ENCODE measurements at regions not wholly inside any gene's neighbourhood (a gene's known extent, or its start where the extent isn't known, plus 50 kb on each side); places are given as distances from the start of the nearest gene placed in this dataset.
"Not testable (repeated sequence)": the region's sequence is repeated elsewhere in the genome, so short reads cannot be mapped to it uniquely, and the experiment has no call there.

DNA sequence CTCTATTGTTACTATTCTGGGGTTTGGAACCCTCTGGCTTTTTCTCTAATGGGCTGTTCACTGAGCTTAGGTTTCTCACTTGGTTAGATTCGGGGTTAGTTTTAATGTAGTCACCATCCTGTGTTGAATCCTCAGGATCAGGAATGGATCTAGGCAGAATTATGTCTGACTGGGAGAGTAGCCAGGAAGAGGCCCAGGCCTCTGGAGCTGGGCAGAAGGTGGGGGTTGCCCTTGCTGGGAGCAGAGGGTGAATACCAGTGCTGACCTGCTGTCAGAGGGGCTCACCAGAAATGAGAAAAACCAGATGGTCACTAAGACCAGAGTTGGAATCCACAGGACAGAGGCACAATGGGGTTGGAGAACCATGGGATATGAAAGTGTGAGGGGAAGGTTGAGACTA, 126.6 kb upstream of the SLC4A4 start:
- Histone ChIP-seq H3K79me2 (ENCODE audit: low read length) (no peaks in the 10 kb centered on the region), H3K36me3 (replicated peaks; ENCODE audit: low read depth, low read length) (no peaks in the 10 kb centered on the region), H3K4me1 (ENCODE audit: low read length) (no peaks in the 10 kb centered on the region), H3K9ac (ENCODE audit: low read length) (no peak overlapping the region), H4K20me1 (ENCODE audit: insufficient read depth, low read length) (no peaks in the 10 kb centered on the region), H3K27ac (ENCODE audit: low read length) (no peak overlapping the region), H3K27me3 (ENCODE audit: low read depth, low read length) (no peaks in the 10 kb centered on the region), H3K9me3 (ENCODE audit: insufficient read depth, low read length) (no peaks in the 10 kb centered on the region), H2AFZ (ENCODE audit: low read depth, low read length) (no peak overlapping the region), H3K4me3 (ENCODE audit: low read length) (no peak overlapping the region), H3K4me2 (ENCODE audit: low read length) (no peak overlapping the region)
- TF ChIP-seq EZH2phosphoT487 (IDR thresholded peaks at IDR 0.05; ENCODE audit: low read depth) (no peak), CTCF (IDR thresholded peaks at IDR 0.05; ENCODE audit: low read depth, low read length) (no peak)

- no peak for TF ChIP-seq CTCF (IDR thresholded peaks at IDR 0.05; ENCODE audit: low read depth, low read length)
- TF ChIP-seq EZH2phosphoT487 (IDR thresholded peaks at IDR 0.05; ENCODE audit: low read depth), result no peak
- Histone ChIP-seq H3K4me3 (ENCODE audit: low read length) (no peak overlapping the region), H3K9ac (ENCODE audit: low read length) (no peak overlapping the region)
Measured at GRCh38 chr4:71214578-71214977, 124.2 kb upstream of the SLC4A4 start.

DNA sequence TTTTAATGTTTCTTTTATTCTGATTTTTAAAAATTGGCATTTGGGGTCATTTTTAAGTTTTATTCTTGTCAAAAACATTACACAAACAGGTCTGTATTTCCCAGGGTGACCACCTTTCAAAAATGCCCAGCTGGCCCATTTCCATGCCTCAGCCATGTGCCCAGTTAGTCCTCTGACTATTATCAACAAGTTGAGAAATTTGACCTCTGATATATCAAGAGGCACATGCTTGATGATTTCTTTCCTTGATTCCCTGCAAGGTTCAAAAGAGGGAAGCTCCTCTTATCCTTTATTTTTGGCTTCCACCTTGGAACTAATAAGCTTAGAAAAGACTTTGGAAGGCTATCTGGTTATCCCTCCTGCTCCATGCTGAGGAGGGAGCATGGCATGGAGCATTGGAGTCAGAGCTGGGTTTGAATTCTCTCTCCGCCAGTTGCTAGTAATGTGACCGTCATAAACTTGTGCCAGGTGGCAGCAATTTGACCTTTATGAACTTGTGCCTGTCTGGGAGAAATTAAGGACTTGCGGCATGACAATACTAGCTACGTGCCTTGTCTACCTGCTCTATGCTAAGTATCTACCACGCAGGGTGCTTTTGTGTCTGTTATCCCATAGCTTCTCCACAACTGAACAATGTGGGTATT, 122.4 kb upstream of the SLC4A4 start:
- H4K20me1 ChIP-seq (ENCODE audit: insufficient read depth, low read length), result no peaks in the 10 kb centered on the region
- TF ChIP-seq CTCF (IDR thresholded peaks at IDR 0.05; ENCODE audit: low read depth, low read length), result no peak
- no peak for TF ChIP-seq EZH2phosphoT487 (IDR thresholded peaks at IDR 0.05; ENCODE audit: low read depth)
- H3K4me1 ChIP-seq (ENCODE audit: low read length), result no peaks in the 10 kb centered on the region
- H3K27ac ChIP-seq (ENCODE audit: low read length), result no peak overlapping the region
- no peaks in the 10 kb centered on the region for H3K36me3 ChIP-seq (replicated peaks; ENCODE audit: low read depth, low read length)
- H3K4me3 ChIP-seq (ENCODE audit: low read length), result no peak overlapping the region
- no peaks in the 10 kb centered on the region for H3K9me3 ChIP-seq (ENCODE audit: insufficient read depth, low read length)
- H3K27me3 ChIP-seq (ENCODE audit: low read depth, low read length), result no peaks in the 10 kb centered on the region
- no peak overlapping the region for H3K9ac ChIP-seq (ENCODE audit: low read length)
- no peaks in the 10 kb centered on the region for H3K79me2 ChIP-seq (ENCODE audit: low read length)
- no peak overlapping the region for H3K4me2 ChIP-seq (ENCODE audit: low read length)
- no peak overlapping the region for H2AFZ ChIP-seq (ENCODE audit: low read depth, low read length)

More at GRCh38 chr4:71214578-71214977, 124.2 kb upstream of the SLC4A4 start:
- Histone ChIP-seq H3K9me3 (ENCODE audit: insufficient read depth, low read length) (no peaks in the 10 kb centered on the region), H3K4me1 (ENCODE audit: low read length) (no peaks in the 10 kb centered on the region), H3K79me2 (ENCODE audit: low read length) (no peaks in the 10 kb centered on the region), H3K27ac (ENCODE audit: low read length) (no peak overlapping the region), H3K36me3 (replicated peaks; ENCODE audit: low read depth, low read length) (no peaks in the 10 kb centered on the region), H4K20me1 (ENCODE audit: insufficient read depth, low read length) (no peaks in the 10 kb centered on the region), H2AFZ (ENCODE audit: low read depth, low read length) (no peak overlapping the region), H3K27me3 (ENCODE audit: low read depth, low read length) (no peaks in the 10 kb centered on the region), H3K4me2 (ENCODE audit: low read length) (no peak overlapping the region)

DNA sequence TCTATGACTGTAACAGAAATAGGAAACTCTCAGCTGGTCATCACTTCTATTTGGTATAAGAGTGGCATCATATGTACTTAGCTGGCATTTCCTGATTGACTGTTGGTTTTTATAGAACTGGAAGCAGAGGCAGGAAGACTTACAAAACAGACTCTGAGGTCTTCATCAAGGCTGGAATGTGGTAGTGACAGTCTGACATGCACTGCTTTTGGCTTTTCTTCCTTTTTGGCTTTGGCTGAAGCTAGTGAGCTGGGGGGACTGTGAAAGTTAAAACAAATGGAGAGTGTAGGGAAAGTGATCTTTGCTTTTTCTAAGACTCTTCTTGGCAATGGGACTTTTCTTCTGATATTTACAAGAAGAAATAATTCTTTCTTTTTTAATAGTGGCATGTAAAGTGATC, 121.1 kb upstream of the SLC4A4 start:
- no peak overlapping the region for H3K4me3 ChIP-seq (ENCODE audit: low read length)
- H4K20me1 ChIP-seq (ENCODE audit: insufficient read depth, low read length), result no peaks in the 10 kb centered on the region
- H3K79me2 ChIP-seq (ENCODE audit: low read length), result no peaks in the 10 kb centered on the region
- no peak overlapping the region for H3K4me2 ChIP-seq (ENCODE audit: low read length)
- H3K4me1 ChIP-seq (ENCODE audit: low read length), result no peaks in the 10 kb centered on the region
- no peak overlapping the region for H2AFZ ChIP-seq (ENCODE audit: low read depth, low read length)
- H3K9ac ChIP-seq (ENCODE audit: low read length), result no peak overlapping the region
- no peak for TF ChIP-seq CTCF (IDR thresholded peaks at IDR 0.05; ENCODE audit: low read depth, low read length)
- no peak for TF ChIP-seq EZH2phosphoT487 (IDR thresholded peaks at IDR 0.05; ENCODE audit: low read depth)
- H3K9me3 ChIP-seq (ENCODE audit: insufficient read depth, low read length), result no peaks in the 10 kb centered on the region
- no peaks in the 10 kb centered on the region for H3K36me3 ChIP-seq (replicated peaks; ENCODE audit: low read depth, low read length)
- no peaks in the 10 kb centered on the region for H3K27me3 ChIP-seq (ENCODE audit: low read depth, low read length)
- no peak overlapping the region for H3K27ac ChIP-seq (ENCODE audit: low read length)

DNA sequence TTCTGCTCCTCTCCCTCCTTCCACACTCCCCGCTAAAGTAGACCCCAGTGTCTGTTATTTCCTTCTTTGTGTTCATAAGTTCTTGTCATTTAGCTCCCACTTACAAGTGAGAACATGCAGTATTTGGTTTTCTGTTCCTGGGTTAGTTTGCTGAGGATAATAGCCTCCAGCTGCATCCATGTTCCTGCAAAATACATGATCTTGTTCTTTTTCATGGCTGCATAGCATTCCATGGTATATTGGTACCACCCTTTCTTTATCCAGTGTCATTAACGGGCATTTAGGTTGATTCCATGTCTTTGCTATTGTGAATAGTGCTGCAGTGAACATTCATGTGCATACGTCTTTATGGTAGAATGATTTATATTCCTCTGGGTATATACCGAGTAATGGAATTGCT, 118.0 kb upstream of the SLC4A4 start:
- H2AFZ ChIP-seq (ENCODE audit: low read depth, low read length); H3K36me3 ChIP-seq (replicated peaks; ENCODE audit: low read depth, low read length); H3K27me3 ChIP-seq (ENCODE audit: low read depth, low read length); H4K20me1 ChIP-seq (ENCODE audit: insufficient read depth, low read length); H3K4me1 ChIP-seq (ENCODE audit: low read length); H3K27ac ChIP-seq (ENCODE audit: low read length); H3K4me3 ChIP-seq (ENCODE audit: low read length); H3K9ac ChIP-seq (ENCODE audit: low read length); H3K79me2 ChIP-seq (ENCODE audit: low read length); H3K9me3 ChIP-seq (ENCODE audit: insufficient read depth, low read length); H3K4me2 ChIP-seq (ENCODE audit: low read length): not testable (repeated sequence)

Measured in OCI-LY3 (cell line).